ENCODE measurements at regions not wholly inside any gene's neighbourhood (a gene's known extent, or its start where the extent isn't known, plus 50 kb on each side); places are given as distances from the start of the nearest gene placed in this dataset.

- DNase-seq (ENCODE audit: low read depth), result no peak
- H3K4me3 ChIP-seq (ENCODE audit: low read depth, low read length), result no peak overlapping the region
- TF ChIP-seq CTCF (conservative IDR thresholded peaks at IDR 0.05; ENCODE audit: low read depth, low read length), result peak; percentile 47
Measured at GRCh38 chr2:219737270-219737691, 109.9 kb downstream of the SLC4A3 start.

- TF ChIP-seq CTCF (conservative IDR thresholded peaks at IDR 0.05; ENCODE audit: low read depth, low read length), result no peak
- H3K4me3 ChIP-seq (ENCODE audit: low read depth, low read length), result no peak overlapping the region
- DNase-seq (ENCODE audit: low read depth), result no peak
Measured at GRCh38 chr2:219739066-219739465, 111.6 kb downstream of the SLC4A3 start.

DNA sequence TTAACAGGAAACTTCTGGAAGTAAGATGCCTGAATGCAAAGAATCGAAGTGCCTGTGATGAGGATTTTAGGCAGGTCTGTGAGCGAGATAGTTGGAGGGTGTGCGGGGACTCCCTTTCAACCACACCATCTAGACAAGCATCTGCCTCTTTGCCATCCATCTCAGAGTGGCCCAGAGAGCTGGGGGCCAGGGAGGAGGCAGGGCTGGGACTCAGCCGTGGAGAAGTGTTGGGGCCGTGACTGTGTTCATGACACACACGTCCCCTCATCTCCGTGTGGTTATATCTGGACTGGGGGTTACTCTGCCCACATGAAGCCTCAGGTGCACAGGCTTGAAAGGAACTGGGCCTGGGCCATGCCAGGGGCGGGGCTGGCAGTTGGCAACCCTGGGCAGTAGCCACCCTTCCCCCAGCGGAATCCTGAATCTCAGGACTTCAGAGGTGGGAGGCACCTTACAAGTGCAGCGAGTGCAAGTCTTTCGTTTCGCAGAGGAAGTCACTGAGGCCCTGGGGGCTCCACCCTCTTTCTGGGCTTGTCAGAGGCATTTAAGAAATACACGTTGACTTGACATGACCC lies 112.5 kb downstream of the SLC4A3 start:
- TF ChIP-seq CTCF (conservative IDR thresholded peaks at IDR 0.05; ENCODE audit: low read depth, low read length), result no peak
- DNase-seq (ENCODE audit: low read depth), result no peak
- H3K4me3 ChIP-seq (ENCODE audit: low read depth, low read length), result no peak overlapping the region

GRCh38 chr2:219743548-219743947 lies 116.1 kb downstream of the SLC4A3 start:
- H3K4me3 ChIP-seq (ENCODE audit: low read depth, low read length), result no peak overlapping the region
- TF ChIP-seq CTCF (conservative IDR thresholded peaks at IDR 0.05; ENCODE audit: low read depth, low read length), result no peak
- DNase-seq (ENCODE audit: low read depth), result no peak

DNA sequence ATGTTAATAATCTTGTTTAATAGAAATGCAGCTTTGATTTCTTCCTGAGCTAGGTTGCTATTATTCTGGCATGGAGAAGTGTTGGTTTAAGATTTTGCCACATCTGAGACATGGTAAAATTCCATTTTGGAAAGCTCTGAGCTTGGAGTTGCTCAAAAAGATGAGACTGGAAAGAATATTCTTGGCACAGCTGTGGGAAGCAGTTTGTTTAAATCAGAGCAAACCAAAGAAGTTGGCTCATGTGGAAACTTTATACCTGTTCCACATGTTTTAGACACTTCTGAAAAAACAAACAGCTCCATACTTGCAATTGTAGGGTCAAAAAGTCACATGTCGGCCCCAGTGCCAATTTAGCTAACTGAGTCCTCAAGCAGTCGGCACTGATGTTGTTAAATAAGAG lies 116.6 kb downstream of the SLC4A3 start:
- H3K4me3 ChIP-seq (ENCODE audit: low read depth, low read length), result no peak overlapping the region
- no peak for DNase-seq (ENCODE audit: low read depth)
- TF ChIP-seq CTCF (conservative IDR thresholded peaks at IDR 0.05; ENCODE audit: low read depth, low read length), result no peak

DNA sequence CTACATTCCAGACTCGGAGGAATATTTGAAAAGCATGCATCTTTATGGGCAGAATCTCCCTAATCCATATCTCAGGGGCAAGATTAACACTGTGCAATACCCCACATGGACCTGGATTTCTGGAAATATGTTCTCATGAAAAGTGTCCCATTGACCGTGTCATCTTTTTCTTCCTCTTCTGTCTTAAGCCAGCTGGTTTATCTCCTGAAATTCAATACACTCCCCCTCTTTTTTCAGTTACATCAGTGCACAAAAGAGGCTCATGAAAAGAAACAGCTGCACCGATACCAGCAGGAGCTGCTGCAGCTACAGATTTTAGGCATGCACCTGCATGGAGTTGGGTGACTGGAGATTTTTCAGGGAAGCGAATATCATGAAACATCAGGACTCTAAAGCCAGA lies 117.2 kb downstream of the SLC4A3 start:
- no peak for TF ChIP-seq CTCF (conservative IDR thresholded peaks at IDR 0.05; ENCODE audit: low read depth, low read length)
- no peak for DNase-seq (ENCODE audit: low read depth)
- no peak overlapping the region for H3K4me3 ChIP-seq (ENCODE audit: low read depth, low read length)

DNA sequence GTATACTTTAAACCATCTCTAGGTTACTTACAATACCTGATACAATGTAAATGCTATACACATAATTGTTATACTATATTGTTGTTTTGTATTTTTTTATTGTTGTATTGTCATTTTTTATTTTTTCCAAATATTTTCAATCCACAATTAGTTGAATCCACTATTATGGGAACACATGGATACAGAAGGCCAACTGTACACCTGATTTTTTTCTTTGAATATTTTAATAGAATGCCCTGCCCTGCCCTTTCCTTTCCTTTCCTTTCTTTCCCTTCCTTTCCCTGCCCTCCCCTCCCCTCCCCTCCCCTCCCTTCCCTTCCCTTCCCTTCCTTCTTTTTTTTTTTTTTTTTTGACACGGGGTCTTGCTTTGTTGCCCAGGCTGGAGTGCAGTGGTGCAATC lies 120.2 kb downstream of the SLC4A3 start:
- no peak overlapping the region for H3K4me3 ChIP-seq (ENCODE audit: low read depth, low read length)
- DNase-seq (ENCODE audit: low read depth), result no peak
- no peak for TF ChIP-seq CTCF (conservative IDR thresholded peaks at IDR 0.05; ENCODE audit: low read depth, low read length)
